H1 (cell line): ENCODE measurements at regions not wholly inside any gene's neighbourhood (a gene's known extent, or its start where the extent isn't known, plus 50 kb on each side); places are given as distances from the start of the nearest gene placed in this dataset.

Source experiments
- CTCF ChIA-PET: fragments of 300-600 bp; sonication (Branson Sonifier 250); formaldehyde crosslinking; loops from one replicate; lab custom pipeline; 2021; ENCODE audit not compliant: partially characterized antibody; lab: Charles Lee
- POLR2A ChIA-PET: fragments of 300-600 bp; sonication (Branson Sonifier 250); formaldehyde crosslinking; loops from one replicate; lab custom pipeline; 2021; ENCODE audit warnings: inconsistent platforms; ENCODE audit not compliant: partially characterized antibody; lab: Charles Lee
- DNase-seq, 2 experiments: peaks; one replicate each; pipeline versions ENCODE4 v3.0.0 to v3.0.0-alpha.2; 2010 to 2022; ENCODE audit warnings: low spot score in 2 of 2, low read depth in 1 of 2, mixed read lengths in 1 of 2
- FAIRE-seq: peaks from 2 replicates; lab custom pipeline; 2011; peaks lifted over from hg19 to GRCh38; lab: Jason Lieb, UNC
- H2AFZ ChIP-seq: 2 replicates; pipeline ENCODE4 v1.8.1; 2012; ENCODE audit warnings: low read length, inconsistent platforms
- H2AK5ac ChIP-seq: 2 replicates; pipeline ENCODE4 v1.6.1; 2013; ENCODE audit warnings: low read depth, low read length
- H2BK120ac ChIP-seq: replicated peaks from 2 replicates; pipeline ENCODE3; 2013; ENCODE audit warnings: low read depth, low read length, inconsistent platforms
- H2BK12ac ChIP-seq: 2 replicates; pipeline ENCODE4 v1.6.1; 2013; ENCODE audit warnings: low read depth, low read length
- H2BK15ac ChIP-seq: 2 replicates; pipeline ENCODE4 v1.6.1; 2013; ENCODE audit warnings: low read length
- H2BK20ac ChIP-seq: 2 replicates; pipeline ENCODE4 v1.6.1; 2013; ENCODE audit warnings: low read length
- H2BK5ac ChIP-seq: 2 replicates; pipeline ENCODE4 v1.6.1; 2013; ENCODE audit warnings: low read depth, low read length
- H3K14ac ChIP-seq: 2 replicates; pipeline ENCODE4 v1.6.1; 2013; ENCODE audit warnings: inconsistent platforms; ENCODE audit not compliant: insufficient read length
- H3K18ac ChIP-seq: 2 replicates; pipeline ENCODE4 v1.6.1; 2013; ENCODE audit warnings: low read length; ENCODE audit errors: extremely low read depth
- H3K23ac ChIP-seq: 2 replicates; pipeline ENCODE4 v1.6.1; 2013; ENCODE audit warnings: inconsistent platforms; ENCODE audit not compliant: insufficient read length
- H3K23me2 ChIP-seq: 2 replicates; pipeline ENCODE4 v1.6.1; 2013; ENCODE audit warnings: low read depth, low read length
- H3K27ac ChIP-seq: 2 replicates; pipeline ENCODE4 v1.6.1; 2011; ENCODE audit warnings: low read depth, low read length, inconsistent platforms
- H3K27me3 ChIP-seq, 4 experiments: replicated peaks in 1 of 4; 1 replicate in 1 of 4; 2 replicates in 3 of 4; pipeline versions ENCODE4 v1.6.1 to v1.8.1; 2011 to 2013; ENCODE audit warnings: low read length in 3 of 4, mild to moderate bottlenecking in 3 of 4, inconsistent platforms in 2 of 4, mixed read lengths in 2 of 4, moderate library complexity in 1 of 4; ENCODE audit not compliant: control insufficient read depth in 3 of 4, insufficient read depth in 3 of 4; ENCODE audit errors: extremely low read depth in 1 of 4
- H3K36me3 ChIP-seq, 4 experiments: 2 replicates each; pipeline versions ENCODE4 v1.6.1 to v1.8.1; 2011 to 2013; ENCODE audit warnings: mild to moderate bottlenecking in 4 of 4, low read length in 3 of 4, moderate library complexity in 2 of 4, control low read depth in 1 of 4, inconsistent platforms in 1 of 4; ENCODE audit not compliant: insufficient read depth in 4 of 4, control insufficient read depth in 2 of 4
- H3K4ac ChIP-seq: replicated peaks from 2 replicates; pipeline ENCODE3; 2013; ENCODE audit warnings: low read length, low read depth, mixed read lengths, inconsistent platforms; ENCODE audit not compliant: insufficient read length
- H3K4me1 ChIP-seq, 4 experiments: replicated peaks in 1 of 4; 1 replicate in 1 of 4; 2 replicates in 3 of 4; pipeline versions ENCODE4 v1.6.1 to v1.8.1; 2011 to 2013; ENCODE audit warnings: low read length in 3 of 4, inconsistent platforms in 2 of 4, mixed read lengths in 1 of 4; ENCODE audit not compliant: insufficient read depth in 4 of 4, control insufficient read depth in 3 of 4
- H3K4me2 ChIP-seq, 2 experiments: 2 replicates each; pipeline versions ENCODE4 v1.6.1 to v1.8.1; 2011 to 2013; ENCODE audit warnings: low read depth in 2 of 2, low read length in 2 of 2, control low read depth in 1 of 2, inconsistent platforms in 1 of 2, mild to moderate bottlenecking in 1 of 2; ENCODE audit not compliant: insufficient read depth in 1 of 2
- H3K4me3 ChIP-seq, 4 experiments: fragments of 200-600, 300-600 bp in 1 of 4; sonication (generic), shearing (Covaris generic), sonication (Bioruptor Twin) in 1 of 4; 2 replicates each; pipeline versions ENCODE4 v1.5.1 to v1.8.1; 2011 to 2016; ENCODE audit warnings: low read length in 4 of 4, low read depth in 3 of 4, control low read depth in 2 of 4, inconsistent platforms in 2 of 4, mild to moderate bottlenecking in 2 of 4, mixed read lengths in 1 of 4, moderate library complexity in 1 of 4; ENCODE audit not compliant: insufficient read depth in 2 of 4; ENCODE audit errors: extremely low read depth in 1 of 4
- H3K56ac ChIP-seq: replicated peaks from 2 replicates; pipeline ENCODE3; 2013; ENCODE audit warnings: low read depth, mild to moderate bottlenecking, mixed read lengths, low read length, inconsistent platforms; ENCODE audit not compliant: insufficient read length
- H3K79me1 ChIP-seq: 2 replicates; pipeline ENCODE4 v1.6.1; 2013; ENCODE audit warnings: low read depth, low read length, control low read depth
- H3K79me2 ChIP-seq, 2 experiments: 2 replicates each; pipeline versions ENCODE4 v1.6.1 to v1.8.1; 2012 to 2013; ENCODE audit warnings: low read length in 2 of 2, mild to moderate bottlenecking in 2 of 2, inconsistent platforms in 1 of 2; ENCODE audit not compliant: insufficient read depth in 2 of 2, control insufficient read depth in 1 of 2
- H3K9ac ChIP-seq, 4 experiments: replicated peaks in 1 of 4; 1 replicate in 1 of 4; 2 replicates in 3 of 4; pipeline versions ENCODE4 v1.6.1 to v1.8.1; 2011 to 2013; ENCODE audit warnings: low read depth in 3 of 4, low read length in 3 of 4, control low read depth in 2 of 4, mild to moderate bottlenecking in 2 of 4, moderate library complexity in 2 of 4, inconsistent platforms in 1 of 4; ENCODE audit errors: extremely low read depth in 1 of 4
- H3K9me3 ChIP-seq, 2 experiments: 2 replicates each; pipeline versions ENCODE4 v1.6.1 to v1.8.1; 2012 to 2013; ENCODE audit warnings: mild to moderate bottlenecking in 2 of 2, moderate library complexity in 2 of 2, control low read depth in 1 of 2, inconsistent platforms in 1 of 2, low read depth in 1 of 2, low read length in 1 of 2, mixed read lengths in 1 of 2; ENCODE audit not compliant: insufficient read depth in 2 of 2
- H4K20me1 ChIP-seq, 2 experiments: replicated peaks in 1 of 2; 2 replicates each; pipeline versions ENCODE3 to v1.8.1; 2011 to 2013; ENCODE audit warnings: inconsistent platforms in 2 of 2, low read length in 2 of 2, mild to moderate bottlenecking in 1 of 2; ENCODE audit not compliant: insufficient read depth in 2 of 2, control insufficient read depth in 1 of 2
- H4K5ac ChIP-seq: 2 replicates; pipeline ENCODE4 v1.6.1; 2013; ENCODE audit warnings: low read length, low read depth, mixed read lengths, inconsistent platforms; ENCODE audit not compliant: insufficient read length
- H4K8ac ChIP-seq: 2 replicates; pipeline ENCODE4 v1.8.0; 2013; ENCODE audit warnings: mild to moderate bottlenecking, moderate library complexity, low read length, inconsistent platforms; ENCODE audit not compliant: insufficient read depth; ENCODE audit errors: extremely low read depth
- H4K91ac ChIP-seq: replicated peaks from 2 replicates; pipeline ENCODE3; 2013; ENCODE audit warnings: low read length, mixed read lengths, inconsistent platforms; ENCODE audit not compliant: insufficient read length
- ASH2L ChIP-seq: fragments of 200-600, 300-600 bp; sonication (generic); IDR thresholded peaks from one replicate; pipeline ENCODE4 v1.7.1; 2017; ENCODE audit warnings: low read length
- CBX8 ChIP-seq: fragments of 300-800, 300-1000 bp; sonication (generic); IDR thresholded peaks from 2 replicates; pipeline ENCODE4 v1.7.1; 2016; ENCODE audit warnings: low read depth, low read length, borderline replicate concordance
- CHD1 ChIP-seq: IDR thresholded peaks from 2 replicates; pipeline ENCODE4 v1.6.1; 2012; ENCODE audit warnings: low read depth, low read length, improper control_type of control experiment
- CTBP2 ChIP-seq: IDR thresholded peaks from 2 replicates; pipeline ENCODE4 v1.7.0; 2011; ENCODE audit warnings: borderline replicate concordance, mild to moderate bottlenecking, moderate library complexity, mixed read lengths, low read length; ENCODE audit not compliant: insufficient read depth, insufficient read length
- EGR1 ChIP-seq: IDR thresholded peaks from 2 replicates; pipeline ENCODE4 v1.6.1; 2011; ENCODE audit warnings: low read depth, low read length, borderline replicate concordance
- FOSL1 ChIP-seq: IDR thresholded peaks from 2 replicates; pipeline ENCODE4 v1.6.1; 2011; ENCODE audit warnings: mild to moderate bottlenecking, low read depth, low read length, moderate library complexity; ENCODE audit not compliant: insufficient read depth
- POLR2A ChIP-seq, 2 experiments: IDR thresholded peaks; 1 replicate in 1 of 2; 2 replicates in 1 of 2; pipeline ENCODE4 v1.6.1; 2011; ENCODE audit warnings: low read depth in 2 of 2, low read length in 2 of 2, mild to moderate bottlenecking in 2 of 2; ENCODE audit errors: control extremely low read depth in 1 of 2
- SP2 ChIP-seq: IDR thresholded peaks from 2 replicates; pipeline ENCODE4 v1.6.1; 2012; ENCODE audit warnings: mild to moderate bottlenecking, low read length, inconsistent platforms
- SRF ChIP-seq: IDR thresholded peaks from 2 replicates; pipeline ENCODE4 v1.6.1; 2011; ENCODE audit warnings: mild to moderate bottlenecking, low read depth, low read length, moderate library complexity
- TCF12 ChIP-seq: IDR thresholded peaks from 2 replicates; pipeline ENCODE4 v1.6.1; 2011; ENCODE audit warnings: low read depth, mild to moderate bottlenecking, low read length

DNA sequence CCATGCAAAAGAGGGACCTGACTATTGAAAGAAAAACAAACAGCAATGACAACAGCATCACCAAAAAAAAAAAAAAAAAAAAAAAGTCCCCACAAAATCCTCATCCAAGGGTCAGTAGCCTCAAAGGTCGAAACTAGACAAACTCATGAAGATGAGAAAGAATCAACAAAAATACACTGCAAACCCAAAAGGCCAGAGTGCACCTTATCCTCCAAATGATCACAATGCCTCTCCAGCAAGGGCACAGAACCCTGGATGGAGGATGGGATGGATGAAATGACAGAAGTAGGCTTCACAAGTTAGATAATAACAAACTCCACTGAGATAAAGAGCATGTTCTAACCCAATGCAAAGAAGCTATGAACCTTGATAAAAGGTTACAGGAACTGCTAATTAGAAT lies 250.4 kb upstream of the GRAMD2B start (continued):
- no peak for TF ChIP-seq CTBP2
- TF ChIP-seq, all 59 proteins: peak for 0

DNA sequence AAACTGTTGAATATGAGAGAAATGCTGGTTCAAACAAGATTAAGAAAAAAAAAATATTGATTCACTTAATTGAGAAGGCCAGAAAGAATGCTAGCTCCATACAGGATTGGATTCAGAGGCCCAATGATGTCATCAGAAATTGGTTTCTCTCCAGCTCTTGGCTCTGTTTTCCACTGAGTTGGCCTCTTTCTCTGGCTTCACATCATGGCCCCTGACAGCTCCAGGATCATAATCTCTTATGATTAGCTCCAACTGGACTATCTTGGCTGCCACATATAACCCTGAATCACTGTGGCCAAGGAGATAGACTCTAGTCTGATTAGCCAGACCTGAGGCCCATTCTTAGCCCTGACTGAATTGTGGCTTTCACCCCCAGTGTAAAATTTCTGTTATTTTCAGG lies 244.7 kb upstream of the GRAMD2B start:
- Histone ChIP-seq H3K79me1 (no peaks in the 10 kb centered on the region), H3K9ac (no peak overlapping the region), H3K4me3 (no peak overlapping the region), H3K14ac (no peak overlapping the region), H3K4ac (no peak overlapping the region), H3K9me3 (no peaks in the 10 kb centered on the region), H3K79me2 (no peaks in the 10 kb centered on the region), H4K5ac (no peak overlapping the region), H3K4me2 (no peak overlapping the region), H4K20me1 (no peaks in the 10 kb centered on the region), H3K27me3 (peaks cover 0 to 1% (median 0%) of the 10 kb centered on the region in 4 experiments; a peak in 1 of 7 replicates), H4K8ac (no peak overlapping the region), H2BK120ac (no peak overlapping the region), H2AK5ac (no peak overlapping the region), H3K23ac (no peak overlapping the region), H3K27ac (no peak overlapping the region), H3K36me3 (no peaks in the 10 kb centered on the region), H4K91ac (no peak overlapping the region), H2BK20ac (no peak overlapping the region), H3K23me2 (no peaks in the 10 kb centered on the region), H3K18ac (no peak overlapping the region), H2AFZ (no peak overlapping the region), H2BK15ac (no peak overlapping the region), H3K4me1 (no peaks in the 10 kb centered on the region), H2BK5ac (no peak overlapping the region), H2BK12ac (no peak overlapping the region), H3K56ac (no peak overlapping the region)
- ChIA-PET CTCF (interaction anchor here (1.2 to 1.4 kb wide), 2 partner anchors 56 to 60 kb away, joined by 3 to 4 read pairs; no protein-coding TSS in a partner anchor), POLR2A (no interaction called here)
- TF ChIP-seq EGR1, result no peak
- TF ChIP-seq ASH2L, result no peak
- no peak for TF ChIP-seq SP2
- TF ChIP-seq FOSL1, result no peak
- TF ChIP-seq POLR2A (IDR thresholded peaks at IDR 0.05; ENCODE audit: control extremely low read depth in 1 of 2, low read depth in 2 of 2, low read length in 2 of 2), result no peak
- TF ChIP-seq CHD1, result no peak
- no peak for TF ChIP-seq SRF
- TF ChIP-seq TCF12, result no peak
- TF ChIP-seq CBX8, result no peak
- DNase-seq, result no peak
- FAIRE-seq, result no peak
